ENCODE measurements at regions not wholly inside any gene's neighbourhood (a gene's known extent, or its start where the extent isn't known, plus 50 kb on each side); places are given as distances from the start of the nearest gene placed in this dataset.

DNA sequence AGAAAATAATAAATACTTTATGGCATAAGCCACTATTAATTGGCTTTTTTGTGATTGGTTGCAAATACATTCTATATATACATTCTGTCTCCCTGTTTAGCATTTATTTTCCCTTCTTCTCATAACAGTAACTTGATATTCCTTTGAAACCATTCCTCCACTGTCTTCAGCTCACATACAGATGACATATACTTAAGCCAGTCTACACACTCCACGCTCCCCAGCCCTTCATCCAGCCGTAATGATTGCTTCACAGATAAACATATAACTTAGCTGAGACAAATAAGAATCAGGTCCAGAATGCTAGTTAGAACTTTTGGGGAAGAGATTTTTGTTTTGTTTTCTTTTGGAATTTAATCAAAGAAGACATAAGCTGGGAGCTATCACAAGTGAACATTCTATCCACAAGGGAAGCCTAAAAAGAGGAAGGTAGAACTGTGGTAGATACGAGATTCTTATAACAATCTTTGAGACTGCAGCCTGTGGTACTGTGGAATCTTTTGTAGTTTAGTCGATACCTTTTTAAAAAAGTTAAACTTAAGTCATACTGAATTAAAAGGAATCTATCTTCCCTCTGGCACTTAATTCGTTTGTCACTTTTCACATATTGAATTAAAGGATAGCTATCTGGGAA lies 365.1 kb upstream of the PRR16 start:
- TF ChIP-seq EZH2phosphoT487 (IDR thresholded peaks at IDR 0.05; ENCODE audit: insufficient read depth, low read depth): no peak
- no peak for TF ChIP-seq EZH2 (IDR thresholded peaks at IDR 0.05; ENCODE audit: insufficient read depth, poor library complexity, severe bottlenecking)

All from GM23248 (cell line).